Adrenal gland (tissue), 9 donors: ENCODE measurements at regions not wholly inside any gene's neighbourhood (a gene's known extent, or its start where the extent isn't known, plus 50 kb on each side); places are given as distances from the start of the nearest gene placed in this dataset.

Experiments
- DNase-seq, 7 donors: peaks; one replicate each; pipeline ENCODE4 v3.0.0-alpha.2; 2019 to 2020
- H3K27ac ChIP-seq, 5 donors: fragments of 200-600 bp; sonication (generic) in 4 of 5; 1 replicate in 3 of 5; 2 replicates in 2 of 5; pipeline versions ENCODE4 v1.5.1 to v1.8.0; 2016 to 2020; ENCODE audit warnings: mild to moderate bottlenecking in 1 of 5
- H3K27me3 ChIP-seq: fragments of 200-600 bp; 2 replicates; pipeline ENCODE4 v1.8.0; 2021
- H3K36me3 ChIP-seq, 2 donors: fragments of 200-600 bp; replicated peaks in 1 of 2; 1 replicate in 1 of 2; 2 replicates in 1 of 2; pipeline versions ENCODE4 v1.5.1 to v1.8.0; 2018 to 2022
- H3K4me1 ChIP-seq, 2 donors: fragments of 200-600 bp; replicated peaks in 1 of 2; 1 replicate in 1 of 2; 2 replicates in 1 of 2; pipeline versions ENCODE4 v1.5.1 to v1.8.0; 2018 to 2021
- H3K4me3 ChIP-seq, 4 donors: fragments of 200-600 bp; sonication (generic) in 3 of 4; one replicate each; pipeline ENCODE4 v1.5.1; 2016 to 2018
- H3K9me3 ChIP-seq, 3 donors: fragments of 200-600 bp; sonication (generic) in 1 of 3; replicated peaks in 1 of 3; 1 replicate in 2 of 3; 2 replicates in 1 of 3; pipeline versions ENCODE4 v1.5.1 to v1.8.0; 2016 to 2021
- POLR2A ChIP-seq, 2 donors: fragments of 450-650 bp; IDR thresholded peaks; one replicate each; pipeline ENCODE4 v1.6.1; 2017; ENCODE audit warnings: antibody characterized with exemption in 2 of 2, mild to moderate bottlenecking in 2 of 2, moderate library complexity in 1 of 2
- WGBS, 4 donors: extraction: QIAGEN DNeasy Blood & Tissue Kit in 2 of 4; methylation state at CpG; one replicate each; pipeline versions ENCODE4 v1.1.5 to v1.1.7; 2013 to 2017; 5-methylcytosine and 5-hydroxymethylcytosine counted together
- intact Hi-C, 2 donors: fragments of 100-400 bp; cut with DNase I; formaldehyde crosslinking; loops; one replicate each; pipeline versions ENCODE4 v1.14.1 to v1.15.0; 2022 to 2023
- TF ChIP-seq, protein P1 (sequence below), 6 experiments: fragments of 450-650 bp in 4 of 6; fragments of 200-600 bp in 2 of 6; sonication (generic) in 1 of 6; IDR thresholded peaks; 1 replicate in 5 of 6; 2 replicates in 1 of 6; pipeline versions ENCODE4 v1.5.1 to v1.8.0; 2016 to 2021; ENCODE audit warnings: antibody characterized with exemption in 6 of 6, mild to moderate bottlenecking in 2 of 6, moderate library complexity in 1 of 6
- donor health status: healthy with polysubstance abuse.
- donor health status: Bipolar disorder and iron deficiency.
- donor health status: DM: yes; HTN: yes; CAD: no.
- donor health status: DM: no; HTN: no; CAD: no.
- donor health status: DM: no; HTN: no; CAD: no.

DNA sequence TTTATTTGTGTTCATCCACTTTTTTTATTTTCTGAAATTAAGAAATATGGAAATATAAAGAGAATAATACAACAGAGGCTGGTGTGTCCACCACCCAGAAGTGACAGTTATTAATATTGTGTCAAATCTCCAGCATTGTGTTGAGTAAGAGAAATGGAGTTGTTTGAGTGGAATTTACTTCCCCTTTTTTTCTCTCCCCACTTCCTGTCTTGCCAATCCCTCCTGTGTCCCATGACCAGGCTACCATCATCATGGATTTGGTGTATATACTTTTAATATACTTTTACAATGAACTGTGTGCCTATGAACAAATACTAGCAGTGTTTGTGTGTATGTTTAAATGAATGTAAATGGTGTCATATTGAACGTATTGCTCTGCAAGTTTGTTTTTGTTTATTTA, 276.9 kb upstream of the SKOR2 start:
- Histone ChIP-seq H3K36me3 (no peaks in the 10 kb centered on the region), H3K4me3 (no peak overlapping the region), H3K4me1 (no peaks in the 10 kb centered on the region), H3K27ac (no peak overlapping the region), H3K27me3 (peaks cover 15% of the 10 kb centered on the region), H3K9me3 (no peaks in the 10 kb centered on the region)
- intact Hi-C loops = no loop called here
- WGBS, 4 donors = 72 to 91% (median 80%) methylated on average over 1 of the region's 1 CpG
- no peak for TF ChIP-seq POLR2A (IDR thresholded peaks at IDR 0.05)
- TF ChIP-seq, protein P1, sequence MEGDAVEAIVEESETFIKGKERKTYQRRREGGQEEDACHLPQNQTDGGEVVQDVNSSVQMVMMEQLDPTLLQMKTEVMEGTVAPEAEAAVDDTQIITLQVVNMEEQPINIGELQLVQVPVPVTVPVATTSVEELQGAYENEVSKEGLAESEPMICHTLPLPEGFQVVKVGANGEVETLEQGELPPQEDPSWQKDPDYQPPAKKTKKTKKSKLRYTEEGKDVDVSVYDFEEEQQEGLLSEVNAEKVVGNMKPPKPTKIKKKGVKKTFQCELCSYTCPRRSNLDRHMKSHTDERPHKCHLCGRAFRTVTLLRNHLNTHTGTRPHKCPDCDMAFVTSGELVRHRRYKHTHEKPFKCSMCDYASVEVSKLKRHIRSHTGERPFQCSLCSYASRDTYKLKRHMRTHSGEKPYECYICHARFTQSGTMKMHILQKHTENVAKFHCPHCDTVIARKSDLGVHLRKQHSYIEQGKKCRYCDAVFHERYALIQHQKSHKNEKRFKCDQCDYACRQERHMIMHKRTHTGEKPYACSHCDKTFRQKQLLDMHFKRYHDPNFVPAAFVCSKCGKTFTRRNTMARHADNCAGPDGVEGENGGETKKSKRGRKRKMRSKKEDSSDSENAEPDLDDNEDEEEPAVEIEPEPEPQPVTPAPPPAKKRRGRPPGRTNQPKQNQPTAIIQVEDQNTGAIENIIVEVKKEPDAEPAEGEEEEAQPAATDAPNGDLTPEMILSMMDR (IDR thresholded peaks at IDR 0.05) = no peak
- DNase-seq = no peak

DNA sequence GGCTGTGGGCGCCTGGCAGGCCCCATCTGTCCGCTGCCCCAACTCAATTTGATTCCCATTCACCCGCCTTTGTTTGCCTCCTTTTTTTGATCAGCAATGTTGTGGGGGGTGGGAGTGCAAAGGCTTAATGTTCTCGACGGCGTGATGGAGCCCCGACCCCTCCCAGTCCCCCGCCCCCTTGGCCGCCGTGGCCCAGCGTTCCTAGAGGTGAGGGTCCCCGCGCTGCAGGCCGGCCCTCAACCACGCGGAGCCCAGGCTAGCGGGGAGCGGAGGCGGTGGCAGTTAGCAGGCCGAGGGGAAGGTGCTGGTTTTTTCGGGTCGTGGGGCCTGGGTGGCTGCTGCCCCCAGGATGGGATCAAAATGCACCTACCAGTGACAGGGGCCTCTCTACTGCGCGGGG, 274.7 kb upstream of the SKOR2 start:
- no peaks in the 10 kb centered on the region for H3K4me1 ChIP-seq
- H3K27ac ChIP-seq = no peak overlapping the region
- no peaks in the 10 kb centered on the region for H3K36me3 ChIP-seq
- no peak for DNase-seq
- H3K4me3 ChIP-seq = no peak overlapping the region
- TF ChIP-seq, protein P1 (IDR thresholded peaks at IDR 0.05) = no peak
- TF ChIP-seq POLR2A (IDR thresholded peaks at IDR 0.05) = no peak
- H3K27me3 ChIP-seq = no peaks in the 10 kb centered on the region
- no peaks in the 10 kb centered on the region for H3K9me3 ChIP-seq
- 45 to 56% (median 54%) methylated on average over 22 to 24 of the region's 24 CpGs for WGBS, 4 donors
- intact Hi-C loops = no loop called here

DNA sequence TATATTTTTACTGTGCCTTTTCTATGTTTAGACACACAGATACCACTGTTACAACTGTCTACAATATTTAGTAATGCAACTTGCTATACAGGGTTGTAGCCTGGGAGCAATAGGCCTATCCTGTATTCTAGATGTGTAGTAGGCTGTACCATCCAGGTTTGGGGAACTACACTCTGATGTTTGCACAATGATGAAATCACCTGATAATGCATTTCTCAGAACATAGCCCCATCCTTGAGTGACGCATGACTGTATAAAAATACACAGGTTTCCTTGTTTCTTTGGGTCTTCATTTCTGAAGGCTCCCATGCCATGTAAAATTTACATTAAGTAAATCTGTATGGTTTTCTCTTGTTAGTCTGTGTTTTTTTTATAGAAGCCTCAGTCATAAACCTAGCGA, 270.9 kb upstream of the SKOR2 start:
- TF ChIP-seq, protein P1 (IDR thresholded peaks at IDR 0.05) = no peak
- no peak for TF ChIP-seq POLR2A (IDR thresholded peaks at IDR 0.05)
- Histone ChIP-seq H3K9me3 (no peaks in the 10 kb centered on the region), H3K4me1 (no peaks in the 10 kb centered on the region), H3K27ac (no peak overlapping the region), H3K27me3 (no peaks in the 10 kb centered on the region), H3K36me3 (no peaks in the 10 kb centered on the region), H3K4me3 (no peak overlapping the region)
- 91 to 95% (median 94%) methylated on average over 2 of the region's 2 CpGs for WGBS, 4 donors
- DNase-seq = no peak
- intact Hi-C loops = no loop called here

DNA sequence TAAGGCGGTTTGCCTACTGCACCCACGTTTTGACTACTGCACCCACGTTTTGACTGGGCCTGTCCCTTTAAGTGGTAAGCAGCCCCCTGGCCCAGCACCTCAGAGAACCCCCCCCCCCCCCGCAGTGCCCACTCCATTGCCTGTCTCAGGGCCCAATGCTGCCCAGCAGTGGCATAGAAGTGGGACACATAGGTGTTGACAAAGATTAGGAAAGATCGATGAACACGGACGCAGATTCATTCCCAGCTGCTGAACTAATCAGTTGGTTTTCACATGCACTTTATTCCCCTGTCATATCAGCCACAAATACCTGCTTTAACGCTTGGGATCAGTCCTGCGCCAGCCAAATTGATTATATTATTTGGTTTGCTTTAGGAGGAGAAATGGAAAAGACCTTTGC, 268.8 kb upstream of the SKOR2 start:
- no peak overlapping the region for H3K27ac ChIP-seq
- WGBS, 4 donors = 73 to 75% (median 74%) methylated on average over 9 of the region's 9 CpGs
- no peaks in the 10 kb centered on the region for H3K27me3 ChIP-seq
- H3K36me3 ChIP-seq = no peaks in the 10 kb centered on the region
- intact Hi-C loops = no loop called here
- no peaks in the 10 kb centered on the region for H3K9me3 ChIP-seq
- no peaks in the 10 kb centered on the region for H3K4me1 ChIP-seq
- H3K4me3 ChIP-seq = no peak overlapping the region
- TF ChIP-seq, protein P1 (IDR thresholded peaks at IDR 0.05) = no peak
- TF ChIP-seq POLR2A (IDR thresholded peaks at IDR 0.05) = no peak
- DNase-seq = no peak
